WTC11 (cell line): ENCODE measurements at regions not wholly inside any gene's neighbourhood (a gene's known extent, or its start where the extent isn't known, plus 50 kb on each side); places are given as distances from the start of the nearest gene placed in this dataset.

Experiments
- ATAC-seq: fragments of 200-7000 bp; cut with Tn5 transposase; 2 replicates; pipeline ENCODE4 v1.10.0; 2021; ENCODE audit warnings: mild to moderate bottlenecking, moderate library complexity
- CTCF ChIA-PET: fragments of 300-600 bp; sonication (Branson Sonifier 250); formaldehyde crosslinking; loops from one replicate; lab custom pipeline; 2021; ENCODE audit warnings: antibody characterized with exemption; lab: Charles Lee
- POLR2A ChIA-PET: fragments of 350-600 bp; sonication (Branson Sonifier 250); formaldehyde crosslinking; loops from one replicate; lab custom pipeline; 2021; ENCODE audit warnings: antibody characterized with exemption; lab: Charles Lee
- DNase-seq: peaks from one replicate; pipeline ENCODE4 v3.0.0; 2021; ENCODE audit warnings: low spot score
- H3K27ac Mint-ChIP-seq: 2 replicates; pipeline ENCODE4 v1.8.0; 2021; ENCODE audit warnings: mixed read lengths
- H3K27me3 Mint-ChIP-seq: 2 replicates; pipeline ENCODE4 v1.8.0; 2021; ENCODE audit warnings: low read depth, mild to moderate bottlenecking, moderate library complexity, mixed read lengths
- H3K36me3 Mint-ChIP-seq: 2 replicates; pipeline ENCODE4 v1.8.0; 2021; ENCODE audit warnings: mixed read lengths
- H3K4me1 Mint-ChIP-seq: 2 replicates; pipeline ENCODE4 v1.8.0; 2022; ENCODE audit warnings: mixed read lengths
- H3K4me3 Mint-ChIP-seq: 2 replicates; pipeline ENCODE4 v1.8.0; 2021; ENCODE audit warnings: mild to moderate bottlenecking, moderate library complexity, mixed read lengths
- H3K9me3 Mint-ChIP-seq: 2 replicates; pipeline ENCODE4 v1.8.0; 2021; ENCODE audit warnings: mixed read lengths
- FOXP1 ChIP-seq: sonication (generic); formaldehyde crosslinking; IDR thresholded peaks from 2 replicates; pipeline ENCODE4 v1.8.0; 2022; ENCODE audit warnings: missing genetic modification reagents, mild to moderate bottlenecking, moderate library complexity, borderline replicate concordance
- IRF2 ChIP-seq: sonication (generic); formaldehyde crosslinking; IDR thresholded peaks from 2 replicates; pipeline ENCODE4 v1.8.0; 2022; ENCODE audit warnings: low read depth, missing genetic modification reagents, borderline replicate concordance
- JUN ChIP-seq: sonication (generic); formaldehyde crosslinking; IDR thresholded peaks from 2 replicates; pipeline ENCODE4 v1.8.0; 2023; ENCODE audit warnings: mild to moderate bottlenecking, missing genetic modification reagents
- MXD4 ChIP-seq: fragments of 250-450 bp; sonication (Bioruptor Pico); IDR thresholded peaks from 2 replicates; pipeline ENCODE4 v1.8.0; 2021; ENCODE audit warnings: mild to moderate bottlenecking, moderate library complexity, borderline replicate concordance
- NFATC4 ChIP-seq: fragments of 250-450 bp; sonication (Bioruptor Pico); IDR thresholded peaks from 2 replicates; pipeline ENCODE4 v1.9.0; 2021; ENCODE audit warnings: mild to moderate bottlenecking
- PRRX2 ChIP-seq: fragments of 250-450 bp; sonication (Bioruptor Pico); IDR thresholded peaks from 2 replicates; pipeline ENCODE4 v1.8.0; 2021; ENCODE audit warnings: mild to moderate bottlenecking
- ZBTB21 ChIP-seq: sonication (generic); formaldehyde crosslinking; IDR thresholded peaks from 2 replicates; pipeline ENCODE4 v1.8.1; 2023; ENCODE audit warnings: mild to moderate bottlenecking, missing genetic modification reagents, borderline replicate concordance
- ZNF232 ChIP-seq: sonication (generic); formaldehyde crosslinking; IDR thresholded peaks from 2 replicates; pipeline ENCODE4 v1.8.0; 2022; ENCODE audit warnings: mild to moderate bottlenecking, missing genetic modification reagents
- ZNF263 ChIP-seq: sonication (generic); formaldehyde crosslinking; IDR thresholded peaks from 2 replicates; pipeline ENCODE4 v1.8.1; 2022; ENCODE audit warnings: low read depth, mild to moderate bottlenecking, moderate library complexity, missing genetic modification reagents
- ZNF396 ChIP-seq: fragments of 250-450 bp; sonication (Bioruptor Pico); IDR thresholded peaks from 2 replicates; pipeline ENCODE4 v1.8.0; 2021; ENCODE audit warnings: mild to moderate bottlenecking, moderate library complexity, borderline replicate concordance
- ZNF423 ChIP-seq: fragments of 250-450 bp; sonication (Bioruptor Pico); IDR thresholded peaks from 2 replicates; pipeline ENCODE4 v2.1.2; 2022; ENCODE audit warnings: mild to moderate bottlenecking, moderate library complexity
- TF ChIP-seq, protein P1 (sequence below): sonication (generic); formaldehyde crosslinking; IDR thresholded peaks from 2 replicates; pipeline ENCODE4 v1.8.0; 2023; ENCODE audit warnings: missing genetic modification reagents
- TF ChIP-seq, protein P2 (sequence below): sonication (generic); formaldehyde crosslinking; IDR thresholded peaks from 2 replicates; pipeline ENCODE4 v1.8.0; 2022; ENCODE audit warnings: missing genetic modification reagents
- TF ChIP-seq, protein P3 (sequence below): fragments of 250-450 bp; sonication (Bioruptor Pico); IDR thresholded peaks from 2 replicates; pipeline ENCODE4 v1.9.0; 2021; ENCODE audit warnings: moderate library complexity, mild to moderate bottlenecking, inconsistent platforms, borderline replicate concordance
- TF ChIP-seq, protein P4 (sequence below): fragments of 250-450 bp; sonication (Bioruptor Pico); conservative IDR thresholded peaks from 2 replicates; pipeline ENCODE4 v1.9.0; 2021; ENCODE audit warnings: mild to moderate bottlenecking
- TF ChIP-seq, protein P5 (sequence below): fragments of 250-450 bp; sonication (Bioruptor Pico); IDR thresholded peaks from 2 replicates; pipeline ENCODE4 v2.1.2; 2022; ENCODE audit warnings: mild to moderate bottlenecking, moderate library complexity
- TF ChIP-seq, protein P6 (sequence below): fragments of 250-450 bp; sonication (Bioruptor Pico); IDR thresholded peaks from 2 replicates; pipeline ENCODE4 v1.8.0; 2021; ENCODE audit warnings: mild to moderate bottlenecking
- TF ChIP-seq, protein P7 (sequence below): sonication (generic); formaldehyde crosslinking; IDR thresholded peaks from 2 replicates; pipeline ENCODE4 v1.8.0; 2022; ENCODE audit warnings: mild to moderate bottlenecking, missing genetic modification reagents
- TF ChIP-seq, protein P8 (sequence below): sonication (generic); formaldehyde crosslinking; IDR thresholded peaks from 2 replicates; pipeline ENCODE4 v1.8.1; 2022; ENCODE audit warnings: mild to moderate bottlenecking, moderate library complexity, missing genetic modification reagents
- TF ChIP-seq, protein P9 (sequence below): sonication (generic); formaldehyde crosslinking; IDR thresholded peaks from 2 replicates; pipeline ENCODE4 v1.8.1; 2023; ENCODE audit warnings: mild to moderate bottlenecking, missing genetic modification reagents

DNA sequence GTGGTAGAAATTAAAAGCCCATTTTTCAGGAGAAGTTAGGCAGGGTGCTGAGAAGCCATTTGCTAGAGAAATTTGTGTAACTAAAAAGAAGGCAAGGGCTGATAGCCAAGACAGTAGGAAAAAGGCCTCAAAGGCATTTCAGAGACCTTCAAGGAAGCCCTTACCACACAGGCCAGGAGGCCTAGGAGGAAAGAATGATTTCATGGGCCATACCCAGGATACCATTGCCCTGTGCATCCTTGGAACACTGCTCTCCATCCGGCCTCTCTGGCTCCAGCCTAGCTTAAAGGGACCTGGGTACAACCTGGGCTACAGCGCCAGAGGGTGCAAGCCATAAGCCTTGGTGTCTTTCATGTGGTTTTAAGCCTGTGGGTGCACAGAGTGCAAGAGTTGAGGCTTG lies 193.6 kb upstream of the GRM7 start (continued):
- TF ChIP-seq, protein P1, sequence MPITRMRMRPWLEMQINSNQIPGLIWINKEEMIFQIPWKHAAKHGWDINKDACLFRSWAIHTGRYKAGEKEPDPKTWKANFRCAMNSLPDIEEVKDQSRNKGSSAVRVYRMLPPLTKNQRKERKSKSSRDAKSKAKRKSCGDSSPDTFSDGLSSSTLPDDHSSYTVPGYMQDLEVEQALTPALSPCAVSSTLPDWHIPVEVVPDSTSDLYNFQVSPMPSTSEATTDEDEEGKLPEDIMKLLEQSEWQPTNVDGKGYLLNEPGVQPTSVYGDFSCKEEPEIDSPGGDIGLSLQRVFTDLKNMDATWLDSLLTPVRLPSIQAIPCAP (CRISPR knock-in tag), result no peak
- TF ChIP-seq, protein P2, sequence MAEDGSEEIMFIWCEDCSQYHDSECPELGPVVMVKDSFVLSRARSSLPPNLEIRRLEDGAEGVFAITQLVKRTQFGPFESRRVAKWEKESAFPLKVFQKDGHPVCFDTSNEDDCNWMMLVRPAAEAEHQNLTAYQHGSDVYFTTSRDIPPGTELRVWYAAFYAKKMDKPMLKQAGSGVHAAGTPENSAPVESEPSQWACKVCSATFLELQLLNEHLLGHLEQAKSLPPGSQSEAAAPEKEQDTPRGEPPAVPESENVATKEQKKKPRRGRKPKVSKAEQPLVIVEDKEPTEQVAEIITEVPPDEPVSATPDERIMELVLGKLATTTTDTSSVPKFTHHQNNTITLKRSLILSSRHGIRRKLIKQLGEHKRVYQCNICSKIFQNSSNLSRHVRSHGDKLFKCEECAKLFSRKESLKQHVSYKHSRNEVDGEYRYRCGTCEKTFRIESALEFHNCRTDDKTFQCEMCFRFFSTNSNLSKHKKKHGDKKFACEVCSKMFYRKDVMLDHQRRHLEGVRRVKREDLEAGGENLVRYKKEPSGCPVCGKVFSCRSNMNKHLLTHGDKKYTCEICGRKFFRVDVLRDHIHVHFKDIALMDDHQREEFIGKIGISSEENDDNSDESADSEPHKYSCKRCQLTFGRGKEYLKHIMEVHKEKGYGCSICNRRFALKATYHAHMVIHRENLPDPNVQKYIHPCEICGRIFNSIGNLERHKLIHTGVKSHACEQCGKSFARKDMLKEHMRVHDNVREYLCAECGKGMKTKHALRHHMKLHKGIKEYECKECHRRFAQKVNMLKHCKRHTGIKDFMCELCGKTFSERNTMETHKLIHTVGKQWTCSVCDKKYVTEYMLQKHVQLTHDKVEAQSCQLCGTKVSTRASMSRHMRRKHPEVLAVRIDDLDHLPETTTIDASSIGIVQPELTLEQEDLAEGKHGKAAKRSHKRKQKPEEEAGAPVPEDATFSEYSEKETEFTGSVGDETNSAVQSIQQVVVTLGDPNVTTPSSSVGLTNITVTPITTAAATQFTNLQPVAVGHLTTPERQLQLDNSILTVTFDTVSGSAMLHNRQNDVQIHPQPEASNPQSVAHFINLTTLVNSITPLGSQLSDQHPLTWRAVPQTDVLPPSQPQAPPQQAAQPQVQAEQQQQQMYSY (CRISPR knock-in tag), result no peak

DNA sequence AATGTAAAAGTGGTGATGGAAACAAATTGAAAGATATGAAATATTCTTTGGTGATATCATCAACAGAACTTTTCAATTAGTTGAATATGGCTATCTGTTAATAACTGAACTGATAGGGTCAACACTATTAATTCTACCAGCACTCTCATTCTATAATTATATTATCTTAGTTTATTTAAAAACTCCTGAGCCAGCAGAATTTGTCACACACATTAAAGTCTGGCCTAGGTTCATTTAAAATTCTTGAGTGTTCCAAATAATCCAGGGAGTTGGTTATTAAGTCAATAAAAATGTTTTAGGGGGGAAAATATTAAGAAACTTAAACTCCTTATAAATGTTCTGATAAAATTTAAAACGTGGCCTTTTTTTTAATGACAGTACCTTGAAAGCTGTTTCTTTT lies 189.6 kb upstream of the GRM7 start:
- no peak overlapping the region for H3K27ac Mint-ChIP-seq
- ChIA-PET CTCF (no interaction called here), POLR2A (no interaction called here)
- no peak for DNase-seq
- H3K27me3 Mint-ChIP-seq, result no peaks in the 10 kb centered on the region; the same call in 1 of the 2 replicates
- ATAC-seq, result no peak
- H3K36me3 Mint-ChIP-seq, result peaks cover 47% of the 10 kb centered on the region
- H3K4me1 Mint-ChIP-seq, result no peaks in the 10 kb centered on the region
- no peak overlapping the region for H3K4me3 Mint-ChIP-seq
- peaks cover 70% of the 10 kb centered on the region for H3K9me3 Mint-ChIP-seq
- TF ChIP-seq, protein P3, sequence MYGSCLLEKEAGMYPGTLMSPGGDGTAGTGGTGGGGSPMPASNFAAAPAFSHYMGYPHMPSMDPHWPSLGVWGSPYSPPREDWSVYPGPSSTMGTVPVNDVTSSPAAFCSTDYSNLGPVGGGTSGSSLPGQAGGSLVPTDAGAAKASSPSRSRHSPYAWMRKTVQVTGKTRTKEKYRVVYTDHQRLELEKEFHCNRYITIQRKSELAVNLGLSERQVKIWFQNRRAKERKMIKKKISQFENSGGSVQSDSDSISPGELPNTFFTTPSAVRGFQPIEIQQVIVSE (CRISPR knock-in tag), result no peak
- no peak for TF ChIP-seq ZNF232 (CRISPR knock-in tag)
- no peak for TF ChIP-seq ZNF263 (CRISPR knock-in tag)
- TF ChIP-seq, protein P4, sequence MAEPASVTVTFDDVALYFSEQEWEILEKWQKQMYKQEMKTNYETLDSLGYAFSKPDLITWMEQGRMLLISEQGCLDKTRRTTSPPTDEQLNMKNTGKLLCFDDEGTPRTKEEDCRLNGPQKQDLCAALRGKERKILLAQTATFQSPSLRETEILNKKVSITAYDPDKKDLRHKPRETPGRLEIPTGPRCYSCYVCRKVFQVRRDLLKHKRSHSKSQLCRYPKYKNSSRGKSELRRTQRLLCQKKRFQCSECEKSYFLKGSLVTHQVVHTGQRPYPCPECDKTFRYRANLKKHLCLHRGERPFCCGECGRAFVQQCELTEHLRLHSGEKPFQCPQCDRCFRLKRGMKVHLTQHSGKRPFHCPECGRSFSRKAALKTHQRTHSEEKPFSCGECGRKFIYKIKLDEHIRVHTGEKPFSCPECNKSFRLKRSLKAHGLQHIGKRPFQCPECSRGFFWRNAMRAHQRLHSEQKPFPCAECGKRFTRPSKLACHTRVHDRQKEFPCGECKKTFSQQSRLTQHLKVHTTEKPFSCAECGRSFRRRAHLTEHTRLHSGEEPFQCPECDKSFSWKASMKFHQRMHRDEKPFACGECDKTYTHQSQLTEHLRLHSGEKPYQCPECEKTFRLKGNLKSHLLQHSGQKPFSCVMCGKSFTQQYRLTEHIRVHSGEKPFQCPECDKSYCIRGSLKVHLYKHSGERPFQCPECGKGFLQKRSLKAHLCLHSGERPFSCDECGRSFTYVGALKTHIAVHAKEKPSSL, result no peak
- no peak for TF ChIP-seq MXD4 (CRISPR knock-in tag)
- no peak for TF ChIP-seq FOXP1
- TF ChIP-seq, protein P5, sequence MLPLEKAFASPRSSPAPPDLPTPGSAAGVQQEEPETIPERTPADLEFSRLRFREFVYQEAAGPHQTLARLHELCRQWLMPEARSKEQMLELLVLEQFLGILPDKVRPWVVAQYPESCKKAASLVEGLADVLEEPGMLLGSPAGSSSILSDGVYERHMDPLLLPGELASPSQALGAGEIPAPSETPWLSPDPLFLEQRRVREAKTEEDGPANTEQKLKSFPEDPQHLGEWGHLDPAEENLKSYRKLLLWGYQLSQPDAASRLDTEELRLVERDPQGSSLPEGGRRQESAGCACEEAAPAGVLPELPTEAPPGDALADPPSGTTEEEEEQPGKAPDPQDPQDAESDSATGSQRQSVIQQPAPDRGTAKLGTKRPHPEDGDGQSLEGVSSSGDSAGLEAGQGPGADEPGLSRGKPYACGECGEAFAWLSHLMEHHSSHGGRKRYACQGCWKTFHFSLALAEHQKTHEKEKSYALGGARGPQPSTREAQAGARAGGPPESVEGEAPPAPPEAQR (CRISPR knock-in tag), result no peak
- TF ChIP-seq, protein P6, sequence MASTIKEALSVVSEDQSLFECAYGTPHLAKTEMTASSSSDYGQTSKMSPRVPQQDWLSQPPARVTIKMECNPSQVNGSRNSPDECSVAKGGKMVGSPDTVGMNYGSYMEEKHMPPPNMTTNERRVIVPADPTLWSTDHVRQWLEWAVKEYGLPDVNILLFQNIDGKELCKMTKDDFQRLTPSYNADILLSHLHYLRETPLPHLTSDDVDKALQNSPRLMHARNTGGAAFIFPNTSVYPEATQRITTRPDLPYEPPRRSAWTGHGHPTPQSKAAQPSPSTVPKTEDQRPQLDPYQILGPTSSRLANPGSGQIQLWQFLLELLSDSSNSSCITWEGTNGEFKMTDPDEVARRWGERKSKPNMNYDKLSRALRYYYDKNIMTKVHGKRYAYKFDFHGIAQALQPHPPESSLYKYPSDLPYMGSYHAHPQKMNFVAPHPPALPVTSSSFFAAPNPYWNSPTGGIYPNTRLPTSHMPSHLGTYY (CRISPR knock-in tag), result no peak
- no peak for TF ChIP-seq ZBTB21 (CRISPR knock-in tag)
- TF ChIP-seq, protein P1 (CRISPR knock-in tag), result no peak
- TF ChIP-seq, protein P7, sequence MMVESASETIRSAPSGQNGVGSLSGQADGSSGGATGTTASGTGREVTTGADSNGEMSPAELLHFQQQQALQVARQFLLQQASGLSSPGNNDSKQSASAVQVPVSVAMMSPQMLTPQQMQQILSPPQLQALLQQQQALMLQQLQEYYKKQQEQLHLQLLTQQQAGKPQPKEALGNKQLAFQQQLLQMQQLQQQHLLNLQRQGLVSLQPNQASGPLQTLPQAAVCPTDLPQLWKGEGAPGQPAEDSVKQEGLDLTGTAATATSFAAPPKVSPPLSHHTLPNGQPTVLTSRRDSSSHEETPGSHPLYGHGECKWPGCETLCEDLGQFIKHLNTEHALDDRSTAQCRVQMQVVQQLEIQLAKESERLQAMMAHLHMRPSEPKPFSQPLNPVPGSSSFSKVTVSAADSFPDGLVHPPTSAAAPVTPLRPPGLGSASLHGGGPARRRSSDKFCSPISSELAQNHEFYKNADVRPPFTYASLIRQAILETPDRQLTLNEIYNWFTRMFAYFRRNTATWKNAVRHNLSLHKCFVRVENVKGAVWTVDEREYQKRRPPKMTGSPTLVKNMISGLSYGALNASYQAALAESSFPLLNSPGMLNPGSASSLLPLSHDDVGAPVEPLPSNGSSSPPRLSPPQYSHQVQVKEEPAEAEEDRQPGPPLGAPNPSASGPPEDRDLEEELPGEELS (CRISPR knock-in tag), result no peak
- no peak for TF ChIP-seq ZNF423 (CRISPR knock-in tag)
- no peak for TF ChIP-seq ZNF396
- TF ChIP-seq, protein P8, sequence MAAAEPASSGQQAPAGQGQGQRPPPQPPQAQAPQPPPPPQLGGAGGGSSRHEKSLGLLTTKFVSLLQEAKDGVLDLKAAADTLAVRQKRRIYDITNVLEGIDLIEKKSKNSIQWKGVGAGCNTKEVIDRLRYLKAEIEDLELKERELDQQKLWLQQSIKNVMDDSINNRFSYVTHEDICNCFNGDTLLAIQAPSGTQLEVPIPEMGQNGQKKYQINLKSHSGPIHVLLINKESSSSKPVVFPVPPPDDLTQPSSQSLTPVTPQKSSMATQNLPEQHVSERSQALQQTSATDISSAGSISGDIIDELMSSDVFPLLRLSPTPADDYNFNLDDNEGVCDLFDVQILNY (CRISPR knock-in tag), result no peak
- no peak for TF ChIP-seq NFATC4 (CRISPR knock-in tag)
- no peak for TF ChIP-seq JUN (CRISPR knock-in tag)
- TF ChIP-seq, protein P9, sequence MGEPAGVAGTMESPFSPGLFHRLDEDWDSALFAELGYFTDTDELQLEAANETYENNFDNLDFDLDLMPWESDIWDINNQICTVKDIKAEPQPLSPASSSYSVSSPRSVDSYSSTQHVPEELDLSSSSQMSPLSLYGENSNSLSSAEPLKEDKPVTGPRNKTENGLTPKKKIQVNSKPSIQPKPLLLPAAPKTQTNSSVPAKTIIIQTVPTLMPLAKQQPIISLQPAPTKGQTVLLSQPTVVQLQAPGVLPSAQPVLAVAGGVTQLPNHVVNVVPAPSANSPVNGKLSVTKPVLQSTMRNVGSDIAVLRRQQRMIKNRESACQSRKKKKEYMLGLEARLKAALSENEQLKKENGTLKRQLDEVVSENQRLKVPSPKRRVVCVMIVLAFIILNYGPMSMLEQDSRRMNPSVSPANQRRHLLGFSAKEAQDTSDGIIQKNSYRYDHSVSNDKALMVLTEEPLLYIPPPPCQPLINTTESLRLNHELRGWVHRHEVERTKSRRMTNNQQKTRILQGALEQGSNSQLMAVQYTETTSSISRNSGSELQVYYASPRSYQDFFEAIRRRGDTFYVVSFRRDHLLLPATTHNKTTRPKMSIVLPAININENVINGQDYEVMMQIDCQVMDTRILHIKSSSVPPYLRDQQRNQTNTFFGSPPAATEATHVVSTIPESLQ (CRISPR knock-in tag), result no peak
- no peak for TF ChIP-seq IRF2 (CRISPR knock-in tag)
- TF ChIP-seq PRRX2 (CRISPR knock-in tag), result no peak
